Activated CD4-positive, alpha-beta T cell treated with anti-CD3 and anti-CD28 coated beads, Interleukin-2, Interleukin-4, amounts not matched to agents 100 ng/mL and 50 ng/mL, durations not matched to agents 16 hours and 8 hours (primary cell): ENCODE measurements at regions not wholly inside any gene's neighbourhood (a gene's known extent, or its start where the extent isn't known, plus 50 kb on each side); places are given as distances from the start of the nearest gene placed in this dataset.
A peak's percentile ranks its signal among the peaks of the same experiment; 100 is the strongest.

Source experiments
- DNase-seq: peaks from one replicate; pipeline ENCODE4 v3.0.0-alpha.2; 2020; ENCODE audit warnings: low spot score

DNA sequence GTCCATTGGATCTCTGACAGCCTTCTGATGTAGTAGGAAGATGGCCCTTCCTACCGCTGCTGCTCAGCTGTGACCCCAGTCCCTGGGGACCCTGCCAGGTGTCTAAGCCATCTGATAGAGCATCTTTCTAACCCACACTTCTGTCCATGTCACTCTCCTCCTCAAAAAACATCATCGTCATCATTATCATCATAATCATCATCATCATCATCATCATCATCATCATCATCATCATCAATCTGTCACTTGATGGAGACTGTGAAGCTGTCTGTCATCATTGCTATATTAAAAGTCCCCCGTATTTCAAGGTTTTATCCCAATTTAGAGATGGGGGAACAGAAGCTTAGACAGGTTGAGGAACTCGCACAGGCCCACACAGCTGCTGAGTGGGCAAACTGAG is 75.1 kb upstream of the SLC6A11 start:
- DNase-seq: no peak

DNA sequence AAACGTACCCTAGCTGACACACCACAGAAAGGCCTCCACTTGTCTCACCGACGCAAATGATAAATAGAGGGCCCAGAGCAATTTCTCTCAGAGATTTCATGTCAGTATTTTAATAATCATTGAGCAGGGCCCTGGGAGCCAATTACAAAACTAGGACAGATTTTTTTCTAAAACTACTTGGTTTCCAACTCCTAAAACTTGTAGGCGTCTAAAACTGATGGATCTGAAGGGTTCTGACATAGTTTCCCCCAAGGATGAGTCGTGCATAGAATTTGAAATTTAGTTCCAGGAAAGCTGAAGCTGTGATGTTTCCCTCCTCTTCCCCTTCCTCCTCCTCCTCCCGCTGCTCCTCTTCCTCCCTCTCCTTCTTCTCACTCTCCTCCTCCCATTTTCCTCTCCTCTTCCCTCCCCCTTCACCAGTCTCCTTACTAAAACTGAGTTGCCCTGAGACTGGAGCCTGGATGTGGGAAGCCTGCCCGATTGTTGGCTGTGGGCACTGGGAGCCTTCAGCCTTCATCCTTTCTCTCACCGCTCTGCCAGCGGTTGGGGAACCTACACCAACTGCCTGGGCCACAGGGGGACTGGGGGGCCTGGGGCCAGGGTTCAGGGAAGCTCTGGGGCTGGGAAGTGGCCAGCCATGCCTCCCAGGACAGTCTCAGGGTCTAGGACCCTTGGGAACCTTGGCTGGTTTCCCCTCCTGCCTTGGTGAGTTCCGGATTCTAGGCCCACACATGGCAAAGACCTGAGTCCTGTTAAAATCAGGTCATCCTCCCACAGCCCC is 73.9 kb upstream of the SLC6A11 start:
- DNase-seq: no peak

DNA sequence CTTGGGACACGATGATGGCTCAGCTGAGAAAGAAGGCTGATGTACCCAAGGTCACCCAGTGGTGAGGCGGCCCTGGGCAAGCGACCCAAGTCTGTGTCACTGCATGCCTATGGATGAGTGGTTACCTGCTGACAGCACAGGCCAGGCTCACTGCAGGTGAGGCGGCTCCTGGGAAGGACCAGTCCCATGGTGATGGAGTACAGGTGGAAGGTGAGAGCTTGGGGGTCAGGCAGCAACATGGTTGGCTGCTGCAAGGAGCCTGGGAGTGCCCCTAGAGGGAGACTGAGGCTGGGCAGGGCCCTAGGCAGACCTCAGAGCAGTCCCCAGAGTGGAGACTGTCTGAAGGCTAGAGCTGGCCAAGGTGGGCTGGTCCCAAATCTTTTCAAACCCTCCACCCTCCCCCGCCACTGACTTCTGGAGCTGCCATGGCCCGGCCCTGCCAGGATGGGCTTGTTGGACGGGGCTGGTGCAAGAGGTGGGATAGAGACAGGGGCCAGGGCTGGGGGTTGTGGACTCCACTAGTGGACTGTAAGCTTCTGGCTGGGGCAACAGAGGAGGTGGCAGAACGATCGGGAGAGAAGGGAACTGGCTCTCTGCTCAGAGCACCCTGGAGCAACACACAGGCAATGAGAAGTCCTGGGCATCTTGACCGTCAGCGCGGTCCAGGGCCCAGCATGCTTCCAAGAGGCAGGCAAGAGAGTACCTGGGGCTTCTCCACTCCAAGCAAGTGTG is 72.5 kb upstream of the SLC6A11 start:
- no peak for DNase-seq

DNA sequence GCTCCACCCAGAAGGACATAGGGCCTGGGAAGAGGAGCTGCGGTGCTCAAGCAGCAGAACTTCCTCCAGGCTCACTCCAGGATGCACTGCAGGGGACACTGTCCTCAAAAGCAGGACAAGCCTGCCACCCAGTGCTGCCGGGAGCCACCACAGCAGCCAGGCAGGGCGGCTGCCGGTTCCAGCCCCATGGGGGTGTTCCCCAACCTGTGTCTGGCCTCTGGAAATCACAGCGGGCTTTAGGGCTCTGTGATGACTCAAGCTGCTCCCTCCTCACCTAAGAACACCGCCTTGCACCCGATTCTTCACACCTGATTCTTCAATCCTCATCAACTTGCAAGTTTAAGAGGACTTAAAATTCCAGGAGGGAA is 71.9 kb upstream of the SLC6A11 start:
- DNase-seq: peak; percentile 20

DNA sequence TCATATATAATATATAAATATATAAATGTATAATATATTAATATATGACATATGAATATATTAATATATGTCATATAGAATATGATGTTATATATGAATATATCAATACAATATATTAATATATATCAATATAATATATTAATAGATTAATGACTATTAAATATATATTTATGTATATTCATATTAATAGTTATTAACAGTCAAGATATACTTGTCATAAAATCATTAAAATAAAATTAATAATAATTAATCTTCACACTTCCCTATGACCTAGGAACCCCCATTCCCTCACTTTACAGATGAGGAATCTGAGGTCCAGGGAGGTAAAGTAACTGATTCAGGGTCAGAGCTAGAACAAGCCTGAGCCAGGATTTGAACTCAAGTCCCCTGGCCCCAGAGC is 70.6 kb upstream of the SLC6A11 start:
- DNase-seq: no peak

DNA sequence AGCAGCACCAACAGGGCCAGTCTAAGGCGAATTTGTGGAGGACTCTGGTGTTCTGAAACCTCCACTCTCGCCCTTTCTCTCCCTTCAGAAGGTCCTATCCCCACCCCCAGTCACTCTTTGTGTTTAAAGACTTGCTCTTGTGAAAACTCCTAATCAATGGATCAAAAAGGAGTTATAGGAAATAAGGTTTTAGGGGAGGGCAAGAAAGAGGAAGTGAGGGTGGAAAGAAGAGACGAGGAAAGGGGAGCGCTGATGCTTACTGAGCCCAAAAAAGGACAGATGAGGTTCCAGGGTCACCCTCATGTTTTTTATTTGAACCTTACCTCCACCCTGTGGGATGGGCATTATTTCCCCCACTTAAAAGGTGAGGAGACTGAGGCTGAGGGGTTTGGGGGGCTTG is 70.0 kb upstream of the SLC6A11 start:
- DNase-seq: no peak

DNA sequence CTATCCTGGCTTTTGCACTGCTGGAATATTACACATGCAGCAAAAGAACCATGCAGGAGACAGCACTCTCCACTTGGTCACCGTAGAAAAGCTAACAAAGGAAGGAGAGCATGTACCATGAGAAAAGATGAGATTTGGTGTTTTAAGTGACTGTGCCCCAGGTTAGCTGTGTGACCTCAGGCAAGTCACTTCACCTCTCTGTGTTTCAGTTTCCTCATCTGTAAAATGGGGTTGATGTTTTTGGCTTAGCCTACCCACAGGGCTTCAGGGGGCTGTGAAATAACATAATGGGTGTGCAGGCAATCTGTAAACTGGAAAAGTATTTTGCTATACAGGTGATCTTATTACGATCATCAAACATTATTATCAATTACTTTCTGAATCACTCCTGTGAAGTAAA is 69.3 kb upstream of the SLC6A11 start:
- DNase-seq: no peak

DNA sequence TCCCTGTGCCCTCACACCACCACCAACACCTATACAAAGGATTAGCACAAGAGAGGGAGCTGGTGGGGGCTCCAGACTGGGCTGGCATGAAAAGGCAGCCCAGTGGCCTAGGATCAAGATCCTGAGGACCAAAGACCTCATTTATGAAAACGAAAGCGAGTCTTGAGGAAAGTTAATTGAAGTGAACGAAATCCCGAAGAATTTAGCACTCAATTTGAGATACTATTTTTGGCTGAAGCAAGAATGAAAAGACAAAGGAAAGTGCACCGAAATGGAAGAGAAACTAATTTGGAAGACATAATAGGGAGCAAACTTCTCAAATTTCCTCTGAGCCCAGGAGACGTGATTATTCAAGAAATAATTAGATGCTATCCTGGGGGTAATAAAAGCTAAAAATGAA is 68.7 kb upstream of the SLC6A11 start:
- DNase-seq: no peak

DNA sequence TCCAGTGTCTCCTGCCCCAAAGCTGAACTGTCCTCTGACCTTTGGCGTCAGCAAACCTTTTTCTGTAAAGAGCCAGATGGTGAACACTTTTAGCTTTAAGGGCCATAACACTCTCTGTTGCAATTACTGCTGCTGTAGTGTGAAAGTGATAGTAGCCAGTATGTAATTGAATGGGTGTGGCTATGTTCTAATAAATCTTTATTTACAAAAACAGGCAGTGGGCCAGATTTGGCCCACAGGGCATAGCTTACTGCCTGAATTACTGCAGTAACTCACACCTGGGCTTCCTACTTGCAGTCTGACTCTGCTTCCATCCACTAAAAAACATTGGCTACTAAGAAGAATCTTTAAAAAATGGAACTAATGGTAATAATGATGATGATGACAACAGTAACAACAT is 68.0 kb upstream of the SLC6A11 start:
- no peak for DNase-seq

DNA sequence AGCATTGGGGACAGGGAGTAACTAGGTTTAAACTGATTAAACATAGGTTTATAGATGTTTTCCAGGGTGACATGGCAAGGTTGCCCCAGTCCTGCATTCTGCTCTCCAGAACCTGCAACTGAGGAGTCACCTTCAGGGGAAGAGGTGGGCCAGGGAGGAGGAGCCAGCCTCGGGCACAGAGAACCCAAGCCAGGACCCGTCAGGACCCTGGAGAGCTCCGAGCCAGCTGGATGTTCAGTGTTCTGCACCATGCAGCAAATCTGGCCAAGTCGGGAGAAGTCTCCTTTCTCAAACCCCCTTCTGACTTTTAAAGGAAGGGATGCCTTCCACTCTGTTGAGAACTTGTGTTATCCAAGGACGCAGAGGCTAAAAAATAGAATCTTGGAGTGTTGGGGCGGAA is 62.1 kb upstream of the SLC6A11 start:
- no peak for DNase-seq

DNA sequence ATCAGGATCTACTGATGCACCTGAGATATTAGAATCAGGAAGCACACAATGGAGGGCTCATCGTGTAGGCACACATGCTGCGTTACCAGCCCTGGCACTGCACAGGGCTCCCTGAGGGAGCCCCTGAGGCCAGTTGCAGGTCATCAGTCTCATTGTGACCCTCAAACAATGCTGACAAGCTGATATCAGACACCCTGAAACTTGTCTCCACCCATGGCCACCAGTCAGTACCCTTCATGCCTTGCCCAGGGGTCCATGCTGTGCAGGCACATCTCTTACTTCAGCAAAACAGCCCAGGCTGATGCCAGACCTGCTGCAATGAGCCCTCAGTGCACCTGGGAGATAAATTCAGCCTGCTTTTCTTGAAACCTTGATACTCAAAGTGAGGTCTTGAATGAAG is 59.5 kb upstream of the SLC6A11 start:
- no peak for DNase-seq

DNA sequence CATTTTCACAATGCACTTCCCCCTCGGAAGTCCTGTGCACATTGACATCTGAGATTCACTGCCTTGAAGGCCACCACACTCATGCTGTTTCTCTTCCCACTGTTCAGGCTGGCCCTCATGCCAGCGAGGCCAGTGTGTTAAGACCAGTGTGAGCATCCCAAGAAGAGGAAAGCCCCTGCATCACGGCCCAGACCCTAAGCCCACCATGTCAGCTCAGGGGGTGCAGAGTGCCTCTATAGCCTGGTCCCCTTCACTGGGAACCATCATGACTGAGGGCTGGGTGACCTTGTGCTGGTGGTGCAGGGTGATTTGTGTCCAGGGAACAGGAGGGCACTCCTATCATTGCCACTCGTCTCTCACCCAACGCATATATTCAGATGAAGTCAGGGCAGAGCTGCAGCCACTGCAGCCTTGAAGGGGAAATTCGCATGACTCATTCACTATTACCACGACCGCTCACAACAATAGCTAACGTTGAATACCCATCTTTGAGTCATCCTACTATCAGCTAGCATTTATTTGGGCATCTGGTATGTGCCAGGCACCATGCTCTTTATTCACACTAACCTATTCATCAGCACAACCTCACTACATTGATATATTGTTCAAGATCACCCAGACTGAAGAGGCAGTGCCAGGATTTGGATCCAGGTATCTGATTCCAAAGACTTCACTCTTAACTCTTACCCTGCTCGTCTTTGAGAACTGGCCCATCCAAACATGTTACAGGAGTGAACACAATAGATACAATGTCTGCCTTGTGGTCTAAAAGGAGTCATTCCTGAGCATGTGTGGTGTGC is 58.8 kb upstream of the SLC6A11 start:
- peak; percentile 59 for DNase-seq

DNA sequence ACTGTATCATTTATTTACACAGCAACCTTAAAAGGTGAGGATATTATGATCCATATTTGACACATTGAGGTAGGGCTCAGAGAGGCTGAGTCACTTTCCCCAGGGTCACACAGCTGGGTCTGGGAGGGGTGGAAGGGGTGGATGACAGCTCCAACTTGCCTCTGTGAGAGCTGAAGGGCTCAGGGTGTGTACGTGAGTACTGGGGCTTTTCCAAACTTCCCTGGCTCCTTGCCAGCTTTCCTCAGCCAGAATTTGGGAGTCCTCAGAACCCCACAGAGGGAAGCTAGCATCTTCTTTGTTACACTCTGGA is 58.3 kb upstream of the SLC6A11 start:
- peak; percentile 42 for DNase-seq

DNA sequence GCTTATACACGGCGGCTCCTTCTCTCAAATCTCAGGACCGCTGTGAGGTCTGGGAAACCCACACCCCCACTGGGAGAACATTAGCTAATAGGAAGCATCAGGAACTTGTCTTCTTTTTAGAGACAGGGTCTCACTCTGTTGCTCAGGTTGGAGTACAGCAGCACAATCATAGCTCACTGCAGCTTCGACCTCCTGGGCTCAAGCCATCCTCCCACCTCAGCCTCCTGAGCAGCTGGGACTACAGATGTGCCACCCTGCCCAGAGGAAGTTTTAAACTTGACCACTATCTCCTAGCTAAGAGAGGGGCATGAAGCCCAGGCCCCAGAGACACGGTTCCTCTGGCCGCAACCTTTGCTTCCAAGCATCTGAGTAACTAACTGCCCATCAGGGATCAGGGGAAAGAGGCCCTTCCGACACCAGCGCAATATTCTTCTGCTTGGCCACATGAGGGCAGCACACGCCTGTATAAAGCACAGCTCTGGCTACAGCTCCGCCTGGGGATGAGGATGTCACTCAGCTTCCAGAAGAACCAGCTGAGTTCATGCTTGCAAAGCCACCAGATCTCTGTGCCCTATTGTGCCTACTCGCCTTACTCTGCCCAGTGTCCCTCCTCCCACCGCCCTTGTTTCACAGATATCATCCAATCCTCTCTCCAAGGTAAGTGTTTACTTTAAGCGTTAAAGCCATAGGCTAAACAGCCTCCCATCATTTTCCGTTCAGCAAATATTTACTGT is 57.6 kb upstream of the SLC6A11 start:
- DNase-seq: peak; percentile 61

DNA sequence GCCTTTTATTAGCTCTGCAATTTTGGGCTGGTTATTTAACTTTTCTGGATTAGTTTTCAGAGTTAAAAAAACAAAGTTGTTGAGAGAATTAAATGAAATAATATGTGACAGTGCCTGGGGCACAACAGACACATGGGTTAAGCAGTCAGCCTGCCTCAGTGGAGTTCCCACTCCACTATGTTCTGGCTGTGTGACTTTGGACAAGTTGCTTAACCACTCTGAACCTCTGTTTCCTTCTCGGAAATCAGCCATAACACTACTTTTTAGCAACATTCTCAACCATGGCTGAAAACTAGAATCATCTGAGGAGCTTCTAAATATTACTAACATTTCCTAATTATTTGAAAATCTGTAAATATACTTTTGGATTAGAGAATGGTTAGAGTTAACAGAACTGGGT is 56.5 kb upstream of the SLC6A11 start:
- DNase-seq: no peak

DNA sequence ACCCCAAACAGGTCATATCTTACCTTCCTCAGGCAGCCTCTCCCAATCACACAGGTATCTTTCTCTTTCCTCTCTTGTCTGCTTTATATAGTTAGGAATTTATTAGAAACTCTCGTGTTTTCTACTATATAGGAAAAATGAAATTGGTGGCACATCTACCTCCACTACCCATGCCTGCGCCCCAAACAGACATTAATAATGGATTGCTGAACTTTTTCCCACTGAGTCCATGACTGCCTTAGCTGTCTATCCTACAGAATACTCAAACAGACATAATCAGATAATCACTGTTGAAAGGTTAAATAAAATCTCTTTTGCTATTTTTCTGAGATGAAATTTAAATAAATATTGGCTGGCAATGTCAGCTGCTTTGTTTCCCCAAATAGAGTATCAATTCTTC is 55.8 kb upstream of the SLC6A11 start:
- DNase-seq: no peak

DNA sequence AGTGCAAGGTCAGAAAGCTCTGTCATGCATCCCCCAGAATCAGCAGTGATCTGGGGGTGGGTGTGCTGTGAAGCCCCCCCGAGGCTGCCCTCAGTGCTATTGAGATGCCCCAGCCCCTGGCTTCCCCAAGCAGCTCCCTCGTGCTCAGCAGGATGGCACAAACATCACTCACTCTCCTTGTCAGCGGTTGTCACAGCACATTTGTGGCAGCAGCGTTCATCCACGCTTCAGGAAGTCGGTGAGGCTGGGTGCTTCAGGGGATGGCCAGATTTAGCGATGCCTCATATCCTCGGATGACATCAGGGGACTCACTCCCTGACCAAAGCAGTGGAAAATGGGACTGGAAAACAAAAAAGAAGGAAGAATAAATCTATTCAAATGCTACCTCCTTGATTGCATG is 54.4 kb upstream of the SLC6A11 start:
- no peak for DNase-seq

DNA sequence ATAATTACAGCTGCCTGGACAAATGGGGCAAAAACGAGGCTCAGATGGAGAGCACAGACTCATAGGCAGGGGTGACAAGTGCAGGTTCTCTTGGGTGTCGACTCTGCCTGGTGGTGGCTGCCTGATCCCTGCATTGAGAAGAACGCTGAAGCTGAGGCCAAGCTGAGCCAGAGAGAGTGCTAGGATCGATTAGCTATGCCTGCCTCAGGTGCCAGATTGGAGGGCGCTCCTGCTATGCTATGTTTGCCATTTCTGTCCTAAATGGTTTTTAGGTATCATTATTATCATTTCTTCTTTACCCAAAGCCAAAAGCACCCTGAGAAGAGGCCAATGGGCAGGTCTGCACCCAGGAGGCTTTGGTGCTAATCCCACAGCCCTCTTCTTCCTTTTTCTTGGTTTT is 53.9 kb upstream of the SLC6A11 start:
- no peak for DNase-seq

DNA sequence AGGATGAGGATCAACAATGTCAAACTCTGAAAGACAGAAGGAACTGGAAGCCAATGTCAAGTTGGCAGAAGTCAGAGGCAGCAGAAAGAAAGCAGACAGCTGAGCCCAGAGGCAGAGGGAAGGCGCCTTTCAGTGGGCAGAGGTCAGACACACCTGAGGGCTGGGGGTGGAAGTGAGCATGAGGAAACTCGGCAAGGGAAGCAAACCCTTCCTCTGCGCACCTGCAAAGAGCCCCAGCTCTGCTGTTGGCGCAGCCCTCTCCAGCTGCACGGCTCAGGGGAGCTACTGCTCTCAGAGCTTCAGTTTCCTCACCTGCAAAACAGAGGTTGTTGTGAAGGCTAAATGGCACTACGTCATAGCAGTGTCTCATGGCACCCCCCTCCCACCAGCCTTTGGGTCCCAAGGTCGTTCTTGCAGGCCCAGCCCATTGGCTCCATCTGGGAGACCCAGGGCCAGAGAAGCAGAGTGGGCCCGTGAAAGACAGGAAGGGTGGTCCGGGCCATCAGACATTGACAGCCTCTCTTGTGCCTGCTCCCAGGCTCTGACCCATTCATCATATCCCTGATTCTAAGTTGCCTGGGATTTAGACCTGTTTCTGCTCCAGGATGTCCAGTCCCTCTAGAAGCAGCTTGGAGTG is 53.3 kb upstream of the SLC6A11 start:
- no peak for DNase-seq

DNA sequence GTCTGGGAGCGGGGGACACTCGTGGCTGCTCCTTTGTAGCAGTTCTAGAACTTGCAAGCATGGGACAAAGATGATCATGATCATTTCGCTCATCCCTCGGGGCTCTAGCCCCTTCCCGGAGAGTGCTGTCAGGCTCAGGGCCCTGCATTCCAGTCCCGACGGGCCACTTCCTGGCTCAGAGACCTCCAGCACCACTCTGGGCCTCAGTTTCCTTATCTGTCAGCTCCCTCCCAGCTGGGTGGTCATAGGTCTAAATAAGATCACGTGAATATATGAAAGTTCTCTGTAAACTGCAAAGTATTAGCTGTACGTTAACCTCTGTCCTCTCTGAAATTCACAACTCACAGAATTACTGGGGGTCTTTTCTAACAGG is 52.8 kb upstream of the SLC6A11 start:
- no peak for DNase-seq

DNA sequence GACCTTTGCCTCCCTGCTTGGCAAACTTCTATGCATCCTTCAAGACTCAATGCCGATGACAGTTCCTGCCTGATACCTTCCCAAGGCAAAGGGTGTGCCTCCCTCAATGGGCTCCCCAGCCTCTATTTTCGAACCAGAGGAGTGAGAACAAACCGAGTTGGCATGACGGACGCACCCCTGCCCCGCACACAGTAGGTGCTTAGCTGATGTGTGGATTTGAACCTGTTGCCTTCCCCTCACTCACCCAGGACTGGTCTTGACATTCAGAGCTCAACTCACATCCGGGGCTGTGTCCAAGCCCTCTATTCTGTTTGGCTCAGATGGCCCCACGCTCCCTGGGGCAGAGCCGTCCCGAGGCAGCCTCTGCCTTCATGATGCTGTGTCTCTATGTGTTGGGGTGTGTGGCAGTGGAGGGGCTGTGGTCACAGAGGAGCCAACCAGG is 52.2 kb upstream of the SLC6A11 start:
- DNase-seq: no peak
